K562 (cell line): ENCODE measurements at regions not wholly inside any gene's neighbourhood (a gene's known extent, or its start where the extent isn't known, plus 50 kb on each side); places are given as distances from the start of the nearest gene placed in this dataset.

Experiments
- ATAC-seq: fragments of 200-7000 bp; cut with Tn5 transposase; 3 replicates; pipeline ENCODE4 v1.9.1; 2020; ENCODE audit warnings: moderate library complexity
- BruUV-seq: library from RNA; stranded (reverse); fragments of 400-500 nt; replicated peaks from 2 replicates; lab custom pipeline; 2021; lab: Mats Ljungman, UMichigan
- CTCF ChIA-PET: fragments of 300-600 bp; formaldehyde crosslinking; extraction: SDS; loops from one replicate; lab custom pipeline; 2021; ENCODE audit warnings: low intra/inter-chr PET ratio; lab: Yijun Ruan, JAX
- POLR2A ChIA-PET: fragments of 300-600, 350-650 bp; sonication (Branson Sonifier 250); formaldehyde crosslinking; extraction: SDS; loops from one replicate; lab custom pipeline; 2021; ENCODE audit warnings: antibody characterized with exemption, inconsistent platforms; lab: Yijun Ruan, JAX
- DNase-seq, 4 experiments: peaks; one replicate each; pipeline versions ENCODE4 v3.0.0 to v3.0.0-alpha.2; 2011 to 2018; ENCODE audit warnings: low spot score in 3 of 4, mixed read lengths in 3 of 4; ENCODE audit errors: extremely low read depth in 1 of 4
- FAIRE-seq: peaks from 2 replicates; lab custom pipeline; 2011; peaks lifted over from hg19 to GRCh38; lab: Jason Lieb, UNC
- H2AFZ ChIP-seq: 2 replicates; pipeline ENCODE4 v1.6.0; 2011; ENCODE audit warnings: low read depth, low read length, control low read depth, inconsistent platforms
- H3K27ac ChIP-seq: fragments of 200-600 bp; 3 replicates; pipeline ENCODE4 v1.8.0; 2011; ENCODE audit warnings: low read depth, mild to moderate bottlenecking, control low read depth, inconsistent platforms, low read length, moderate library complexity, mixed read lengths; ENCODE audit errors: extremely low read depth
- H3K27me3 ChIP-seq, 2 experiments: fragments of 300-600 bp in 1 of 2; 2 replicates in 1 of 2; 3 replicates in 1 of 2; pipeline versions ENCODE4 v1.6.0 to v1.8.0; 2011; ENCODE audit warnings: inconsistent platforms in 2 of 2, low read length in 2 of 2, mild to moderate bottlenecking in 1 of 2, mixed read lengths in 1 of 2, moderate library complexity in 1 of 2; ENCODE audit not compliant: control insufficient read depth in 2 of 2, insufficient read depth in 2 of 2
- H3K36me3 ChIP-seq: fragments of 300-600 bp; 3 replicates; pipeline ENCODE4 v1.8.0; 2011; ENCODE audit warnings: mild to moderate bottlenecking, low read length, inconsistent platforms; ENCODE audit not compliant: control insufficient read depth, insufficient read depth
- H3K4me1 ChIP-seq, 2 experiments: fragments of 200-600 bp in 1 of 2; replicated peaks in 1 of 2; 2 replicates in 1 of 2; 3 replicates in 1 of 2; pipeline versions ENCODE4 v1.5.1 to v1.8.0; 2011; ENCODE audit warnings: inconsistent platforms in 2 of 2, low read length in 2 of 2, mild to moderate bottlenecking in 1 of 2, mixed read lengths in 1 of 2, moderate library complexity in 1 of 2; ENCODE audit not compliant: control insufficient read depth in 2 of 2, insufficient read depth in 2 of 2
- H3K4me2 ChIP-seq: 2 replicates; pipeline ENCODE4 v1.6.1; 2011; ENCODE audit warnings: low read length, control low read depth, inconsistent platforms, mixed read lengths; ENCODE audit not compliant: insufficient read depth
- H3K4me3 ChIP-seq: fragments of 200-600 bp; sonication (generic), shearing (Covaris generic); 2 replicates; pipeline ENCODE4 v1.5.1; 2016; ENCODE audit warnings: control low read depth, inconsistent platforms
- H3K79me2 ChIP-seq: fragments of 200-600 bp; 3 replicates; pipeline ENCODE4 v1.8.0; 2011; ENCODE audit warnings: low read length, inconsistent platforms; ENCODE audit not compliant: control insufficient read depth, insufficient read depth
- H3K9ac ChIP-seq, 2 experiments: 2 replicates each; pipeline versions ENCODE4 v1.6.0 to v1.6.1; 2011; ENCODE audit warnings: low read depth in 2 of 2, low read length in 2 of 2, control low read depth in 1 of 2, inconsistent platforms in 1 of 2, mild to moderate bottlenecking in 1 of 2, mixed read lengths in 1 of 2; ENCODE audit not compliant: insufficient read depth in 1 of 2
- H3K9me1 ChIP-seq: one replicate; pipeline ENCODE4 v1.6.0; 2011; ENCODE audit warnings: inconsistent platforms, mild to moderate bottlenecking, low read length, moderate library complexity; ENCODE audit not compliant: control insufficient read depth, insufficient read depth
- H3K9me3 ChIP-seq: replicated peaks from 2 replicates; pipeline ENCODE4 v1.5.1; 2011; ENCODE audit warnings: low read depth, low read length, inconsistent platforms; ENCODE audit not compliant: control insufficient read depth, insufficient read depth
- H4K20me1 ChIP-seq: replicated peaks from 2 replicates; pipeline ENCODE4 v1.6.1; 2011; ENCODE audit warnings: low read length, inconsistent platforms, mixed read lengths; ENCODE audit not compliant: control insufficient read depth, insufficient read depth
- CHCHD3 ChIP-seq: fragments of 250-450 bp; sonication (Bioruptor Pico); IDR thresholded peaks from 2 replicates; pipeline ENCODE4 v2.1.2; 2022; ENCODE audit warnings: mild to moderate bottlenecking
- GTF3C2 ChIP-seq: IDR thresholded peaks from 3 replicates; pipeline ENCODE4 v1.6.1; 2011; ENCODE audit warnings: borderline replicate concordance, mild to moderate bottlenecking, moderate library complexity; ENCODE audit not compliant: insufficient read length; ENCODE audit errors: extremely low read depth
- NFE2L1 ChIP-seq: fragments of 450-650 bp; IDR thresholded peaks from 2 replicates; pipeline ENCODE4 v1.6.1; 2016; ENCODE audit warnings: missing genetic modification characterization, low read depth, mild to moderate bottlenecking, missing compliant biosample characterization, moderate library complexity, borderline replicate concordance
- NR4A1 ChIP-seq, 2 experiments: fragments of 250-450 bp in 1 of 2; fragments of 450-650 bp in 1 of 2; sonication (Bioruptor Pico) in 1 of 2; IDR thresholded peaks; 2 replicates each; pipeline versions ENCODE4 v1.4.0 to v1.6.1; 2016 to 2020; ENCODE audit warnings: mild to moderate bottlenecking in 2 of 2, missing compliant biosample characterization in 1 of 2, missing genetic modification characterization in 1 of 2, moderate library complexity in 1 of 2
- SP1 ChIP-seq: sonication (generic); formaldehyde crosslinking; IDR thresholded peaks from 2 replicates; pipeline ENCODE4 v1.8.1; 2022; ENCODE audit warnings: mild to moderate bottlenecking, missing genetic modification reagents
- TCF15 ChIP-seq: fragments of 250-450 bp; sonication (Bioruptor Pico); IDR thresholded peaks from 2 replicates; pipeline ENCODE4 v1.8.0; 2022; ENCODE audit warnings: moderate library complexity, mild to moderate bottlenecking, inconsistent platforms
- TCF3 ChIP-seq: sonication (generic); formaldehyde crosslinking; IDR thresholded peaks from 2 replicates; pipeline ENCODE4 v1.4.0; 2020; ENCODE audit warnings: mild to moderate bottlenecking, missing genetic modification reagents
- ZBTB8A ChIP-seq: fragments of 450-650 bp; IDR thresholded peaks from 2 replicates; pipeline ENCODE4 v1.6.1; 2018; ENCODE audit warnings: mild to moderate bottlenecking, moderate library complexity; ENCODE audit not compliant: partially characterized antibody
- WGBS: fragments of 100-300 bp; shearing (Covaris generic); methylation state at CpG from one replicate; pipeline ENCODE4 v1.1.6; 2016; ENCODE audit warnings: low coverage, mixed read lengths; ENCODE audit not compliant: insufficient coverage; ENCODE audit errors: missing lambda C conversion rate; 5-methylcytosine and 5-hydroxymethylcytosine counted together
- in situ Hi-C: fragments of 300-500 bp; cut with MboI; formaldehyde crosslinking; loops from 4 replicates; pipeline ENCODE4 v1.15.0; 2018; ENCODE audit warnings: inconsistent platforms, mixed read lengths
- intact Hi-C: fragments of 100-400 bp; cut with micrococcal nuclease; formaldehyde crosslinking; loops from 2 replicates; pipeline ENCODE4 v1.14.2; 2022
- TF ChIP-seq, protein P1 (sequence below), 2 experiments: fragments of 450-650 bp; IDR thresholded peaks; 2 replicates each; pipeline ENCODE4 v1.6.1; 2016

- 0% methylated on average over 6 of the region's 6 CpGs for WGBS
- H3K4me3 ChIP-seq = no peak overlapping the region
- H3K9me1 ChIP-seq = no peaks in the 10 kb centered on the region
- no peaks in the 10 kb centered on the region for H4K20me1 ChIP-seq
- H3K36me3 ChIP-seq = no peaks in the 10 kb centered on the region
- no peak overlapping the region for H2AFZ ChIP-seq
- H3K27me3 ChIP-seq = no peaks in the 10 kb centered on the region; a peak in 1 of 5 replicates
- no peak overlapping the region for H3K4me2 ChIP-seq
- no peak overlapping the region for H3K27ac ChIP-seq
- in situ Hi-C loops = no loop called here
- ATAC-seq (no peak), DNase-seq (no peak), FAIRE-seq (no peak)
- no peak overlapping the region for H3K9ac ChIP-seq
- TF ChIP-seq GTF3C2 (no peak), TCF3 (CRISPR knock-in tag) (no peak), NR4A1 (CRISPR knock-in tag; IDR thresholded peaks at IDR 0.05) (no peak), NR4A1 (tag; IDR thresholded peaks at IDR 0.05) (no peak), ZBTB8A (no peak), TCF15 (CRISPR knock-in tag) (no peak), NFE2L1 (no peak), SP1 (CRISPR knock-in tag) (no peak), CHCHD3 (CRISPR knock-in tag) (no peak)
- TF ChIP-seq, protein P1, sequence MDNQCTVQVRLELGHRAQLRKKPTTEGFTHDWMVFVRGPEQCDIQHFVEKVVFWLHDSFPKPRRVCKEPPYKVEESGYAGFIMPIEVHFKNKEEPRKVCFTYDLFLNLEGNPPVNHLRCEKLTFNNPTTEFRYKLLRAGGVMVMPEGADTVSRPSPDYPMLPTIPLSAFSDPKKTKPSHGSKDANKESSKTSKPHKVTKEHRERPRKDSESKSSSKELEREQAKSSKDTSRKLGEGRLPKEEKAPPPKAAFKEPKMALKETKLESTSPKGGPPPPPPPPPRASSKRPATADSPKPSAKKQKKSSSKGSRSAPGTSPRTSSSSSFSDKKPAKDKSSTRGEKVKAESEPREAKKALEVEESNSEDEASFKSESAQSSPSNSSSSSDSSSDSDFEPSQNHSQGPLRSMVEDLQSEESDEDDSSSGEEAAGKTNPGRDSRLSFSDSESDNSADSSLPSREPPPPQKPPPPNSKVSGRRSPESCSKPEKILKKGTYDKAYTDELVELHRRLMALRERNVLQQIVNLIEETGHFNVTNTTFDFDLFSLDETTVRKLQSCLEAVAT (IDR thresholded peaks at IDR 0.05) = no peak
- intact Hi-C loops = no loop called here
- no TSS peak for BruUV-seq
- no peaks in the 10 kb centered on the region for H3K9me3 ChIP-seq
- POLR2A ChIA-PET = no interaction called here
- H3K4me1 ChIP-seq = no peaks in the 10 kb centered on the region
- CTCF ChIA-PET = no interaction called here
- H3K79me2 ChIP-seq = no peaks in the 10 kb centered on the region
These were observed 626.5 kb downstream of the IRX1 start for GRCh38 chr5:4222147-4222546.
